ENCODE measurements at regions not wholly inside any gene's neighbourhood (a gene's known extent, or its start where the extent isn't known, plus 50 kb on each side); places are given as distances from the start of the nearest gene placed in this dataset.

DNA sequence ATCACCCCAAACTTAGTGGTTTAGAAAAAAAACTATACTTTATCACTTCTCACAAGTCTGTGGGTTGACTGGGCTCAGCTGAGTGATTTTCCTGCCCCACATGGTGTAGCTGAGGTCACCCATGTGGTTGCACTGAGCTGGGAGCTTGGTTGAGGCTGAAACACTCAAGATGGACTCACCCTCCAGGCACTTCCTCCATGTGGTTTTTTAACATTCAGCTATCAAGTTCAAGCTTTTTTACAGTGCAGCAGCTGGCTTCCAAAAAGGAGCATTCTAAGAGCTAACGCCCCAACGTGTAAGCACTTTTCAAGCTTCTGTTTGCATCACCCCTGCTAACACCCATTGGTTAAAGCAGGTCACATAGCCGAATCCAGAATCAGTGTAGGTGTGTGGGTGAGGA, 105.9 kb upstream of the CREB1 start:
- no peak for TF ChIP-seq CTCF (IDR thresholded peaks at IDR 0.05)
- no peak for TF ChIP-seq MXI1 (IDR thresholded peaks at IDR 0.05; ENCODE audit: low read depth, low read length)
- no peak for TF ChIP-seq POLR2AphosphoS5 (IDR thresholded peaks at IDR 0.05; ENCODE audit: low read depth, low read length)
- no peak for TF ChIP-seq YY1 (IDR thresholded peaks at IDR 0.05; ENCODE audit: low read depth)
- TF ChIP-seq SIN3A (IDR thresholded peaks at IDR 0.05; ENCODE audit: borderline replicate concordance, low read depth, low read length): no peak
- no peak for TF ChIP-seq EZH2phosphoT487 (IDR thresholded peaks at IDR 0.05; ENCODE audit: borderline replicate concordance, low read depth)
- TF ChIP-seq, protein P1, sequence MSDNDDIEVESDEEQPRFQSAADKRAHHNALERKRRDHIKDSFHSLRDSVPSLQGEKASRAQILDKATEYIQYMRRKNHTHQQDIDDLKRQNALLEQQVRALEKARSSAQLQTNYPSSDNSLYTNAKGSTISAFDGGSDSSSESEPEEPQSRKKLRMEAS (IDR thresholded peaks at IDR 0.05; ENCODE audit: low read depth): no peak
- no peak for TF ChIP-seq RAD21 (IDR thresholded peaks at IDR 0.05; ENCODE audit: low read length)
